ENCODE measurements at regions not wholly inside any gene's neighbourhood (a gene's known extent, or its start where the extent isn't known, plus 50 kb on each side); places are given as distances from the start of the nearest gene placed in this dataset.

DNA sequence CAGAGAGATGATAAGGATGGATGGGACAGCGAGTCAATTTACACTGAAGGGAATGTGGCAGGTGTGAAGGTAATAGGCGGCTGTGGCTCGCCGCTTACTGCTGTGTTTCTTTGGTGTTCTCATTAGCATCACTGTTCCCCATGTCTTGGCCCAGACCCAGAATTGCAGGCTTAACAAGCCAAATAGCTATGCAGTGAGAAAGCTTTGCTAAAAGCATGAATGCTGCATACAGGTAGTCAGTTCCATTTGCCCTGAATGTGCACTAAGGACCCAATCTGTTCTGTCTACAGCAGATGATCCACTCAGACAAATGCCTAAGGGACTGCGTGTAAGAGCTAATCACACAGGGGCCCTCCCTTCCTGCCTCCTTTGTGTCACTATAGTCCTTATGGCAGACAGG is 262.6 kb downstream of the DCDC2C start:
- Mint-ChIP-seq H3K4me3 (no peak overlapping the region), H3K36me3 (ENCODE audit: low read depth) (no peaks in the 10 kb centered on the region), H3K4me1 (no peaks in the 10 kb centered on the region), H3K27ac (no peak overlapping the region), H3K9me3 (peaks cover 3% of the 10 kb centered on the region), H3K27me3 (no peaks in the 10 kb centered on the region)
- ATAC-seq (ENCODE audit: low read depth) (no peak), DNase-seq (no peak)
- ChIA-PET CTCF (no interaction called here), POLR2A (no interaction called here)
- intact Hi-C loops (cut with micrococcal nuclease): no loop called here
- TF ChIP-seq CTCF (IDR thresholded peaks at IDR 0.05): no peak

- DNase-seq (no peak), ATAC-seq (ENCODE audit: low read depth) (no peak)
- no peak overlapping the region for H3K27ac Mint-ChIP-seq
- ChIA-PET CTCF (no interaction called here), POLR2A (no interaction called here)
- H3K4me3 Mint-ChIP-seq: no peak overlapping the region
- intact Hi-C loops (cut with micrococcal nuclease): no loop called here
- H3K27me3 Mint-ChIP-seq: no peaks in the 10 kb centered on the region
- no peak for TF ChIP-seq CTCF (IDR thresholded peaks at IDR 0.05)
- H3K36me3 Mint-ChIP-seq (ENCODE audit: low read depth): no peaks in the 10 kb centered on the region
- no peaks in the 10 kb centered on the region for H3K4me1 Mint-ChIP-seq
- peaks cover 3% of the 10 kb centered on the region for H3K9me3 Mint-ChIP-seq
Measured at GRCh38 chr2:3966470-3966869, 263.1 kb downstream of the DCDC2C start.

- H3K27me3 Mint-ChIP-seq: no peaks in the 10 kb centered on the region
- intact Hi-C loops (cut with micrococcal nuclease): no loop called here
- no peak overlapping the region for H3K4me3 Mint-ChIP-seq
- no peaks in the 10 kb centered on the region for H3K4me1 Mint-ChIP-seq
- H3K9me3 Mint-ChIP-seq: peaks cover 3% of the 10 kb centered on the region
- ChIA-PET POLR2A (no interaction called here), CTCF (no interaction called here)
- H3K36me3 Mint-ChIP-seq (ENCODE audit: low read depth): no peaks in the 10 kb centered on the region
- ATAC-seq (ENCODE audit: low read depth): no peak
- no peak overlapping the region for H3K27ac Mint-ChIP-seq
- TF ChIP-seq CTCF (IDR thresholded peaks at IDR 0.05): no peak
- no peak for DNase-seq
Measured at GRCh38 chr2:3968736-3969135, 265.4 kb downstream of the DCDC2C start.

DNA sequence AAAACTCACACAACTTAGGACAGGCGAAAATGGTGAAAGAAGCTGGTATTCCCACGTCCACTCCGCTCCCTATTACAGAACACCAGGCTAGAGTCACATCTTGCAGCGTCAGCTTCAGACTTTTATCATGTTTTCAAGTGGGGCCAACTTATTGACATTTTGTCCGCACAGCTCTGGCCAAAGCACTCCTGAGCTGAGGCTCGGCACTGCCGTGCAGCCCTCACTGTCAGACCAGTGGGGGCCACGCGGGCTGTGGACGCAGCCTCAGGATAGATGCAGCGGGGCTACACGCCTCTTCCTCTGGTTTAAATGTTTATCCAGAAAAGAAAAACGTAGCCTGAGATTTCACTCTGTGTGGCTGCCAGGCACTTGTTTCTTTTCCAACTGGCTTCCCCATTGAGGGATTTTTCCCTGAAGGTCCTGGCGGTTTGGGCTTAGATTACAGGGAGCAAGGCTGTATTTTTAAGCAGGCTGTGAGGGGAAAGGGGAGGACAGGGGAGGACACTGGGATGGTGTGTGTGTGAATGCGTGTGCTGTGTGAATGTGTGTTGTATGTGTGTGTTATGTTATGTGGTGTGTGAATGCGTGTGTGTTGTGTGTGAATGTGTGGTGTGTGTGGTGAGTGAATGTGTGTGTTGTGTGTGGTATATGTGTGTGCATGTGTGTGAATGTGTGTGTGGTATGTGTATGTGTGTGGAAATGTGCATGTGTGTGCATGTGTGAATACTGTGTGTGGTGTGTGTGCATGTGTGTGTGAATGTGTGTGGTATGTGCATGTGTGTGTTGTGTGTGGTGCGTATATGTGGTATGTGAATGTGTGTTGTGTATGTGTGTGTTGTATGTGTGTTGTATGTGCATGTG is 267.6 kb downstream of the DCDC2C start:
- Mint-ChIP-seq H3K36me3 (ENCODE audit: low read depth) (no peaks in the 10 kb centered on the region), H3K4me1 (no peaks in the 10 kb centered on the region), H3K4me3 (no peak overlapping the region), H3K27me3 (no peaks in the 10 kb centered on the region), H3K27ac (no peak overlapping the region), H3K9me3 (peaks cover 3% of the 10 kb centered on the region)
- DNase-seq (no peak), ATAC-seq (ENCODE audit: low read depth) (no peak)
- CTCF ChIA-PET: no interaction called here
- POLR2A ChIA-PET: no interaction called here
- no peak for TF ChIP-seq CTCF (IDR thresholded peaks at IDR 0.05)
- intact Hi-C loops (cut with micrococcal nuclease): no loop called here

GRCh38 chr2:3971652-3972192 is 268.3 kb downstream of the DCDC2C start:
- no peaks in the 10 kb centered on the region for H3K9me3 Mint-ChIP-seq
- POLR2A ChIA-PET: no interaction called here
- no peak for ATAC-seq (ENCODE audit: low read depth)
- intact Hi-C loops (cut with micrococcal nuclease): no loop called here
- H3K4me3 Mint-ChIP-seq: no peak overlapping the region
- TF ChIP-seq CTCF (IDR thresholded peaks at IDR 0.05): no peak
- no peaks in the 10 kb centered on the region for H3K4me1 Mint-ChIP-seq
- H3K27me3 Mint-ChIP-seq: no peaks in the 10 kb centered on the region
- CTCF ChIA-PET: no interaction called here
- no peak for DNase-seq
- H3K36me3 Mint-ChIP-seq (ENCODE audit: low read depth): no peaks in the 10 kb centered on the region
- H3K27ac Mint-ChIP-seq: no peak overlapping the region

Measured in activated B cell treated with CpG ODN at 0.5 μM for 24 hours (primary cell).